ENCODE measurements at regions not wholly inside any gene's neighbourhood (a gene's known extent, or its start where the extent isn't known, plus 50 kb on each side); places are given as distances from the start of the nearest gene placed in this dataset.

- TF ChIP-seq POLR2A (IDR thresholded peaks at IDR 0.05) = no peak
- no peak for TF ChIP-seq CTCF (IDR thresholded peaks at IDR 0.05)
- TF ChIP-seq POLR2AphosphoS5 (IDR thresholded peaks at IDR 0.05) = no peak
- no peak for TF ChIP-seq EP300 (IDR thresholded peaks at IDR 0.05)
Observed at GRCh38 chr5:99348597-99348996, 419.8 kb upstream of the CHD1 start.
